GM13977 (cell line): ENCODE measurements at regions not wholly inside any gene's neighbourhood (a gene's known extent, or its start where the extent isn't known, plus 50 kb on each side); places are given as distances from the start of the nearest gene placed in this dataset.
"Not testable (repeated sequence)": the region's sequence is repeated elsewhere in the genome, so short reads cannot be mapped to it uniquely, and the experiment has no call there.

Experiments
- DNase-seq: peaks from one replicate; pipeline ENCODE4 v3.0.0; 2012; ENCODE audit warnings: low spot score
- CTCF ChIP-seq: IDR thresholded peaks from 2 replicates; pipeline ENCODE4 v1.5.1; 2012; ENCODE audit warnings: mild to moderate bottlenecking, control low read depth; ENCODE audit not compliant: insufficient read depth; ENCODE audit errors: extremely low read depth, missing control alignments
- in situ Hi-C: fragments of 300-500 bp; cut with MboI; formaldehyde crosslinking; loops from one replicate; pipeline ENCODE4 v1.12.0; 2022; ENCODE audit warnings: low sequenced_read_pairs, low pct_unique_long_range_greater_than_20kb, mixed read lengths, inconsistent platforms; ENCODE audit not compliant: unreplicated experiment

GRCh38 chr18:43961722-43962121 is 684.4 kb upstream of the SYT4 start:
- TF ChIP-seq CTCF = no peak
- in situ Hi-C loops = no loop called here
- no peak for DNase-seq

GRCh38 chr18:43964666-43965065 is 687.4 kb upstream of the SYT4 start:
- no peak for TF ChIP-seq CTCF
- no peak for DNase-seq

GRCh38 chr18:43965691-43966090 is 688.4 kb upstream of the SYT4 start:
- in situ Hi-C loops = no loop called here
- TF ChIP-seq CTCF = no peak
- DNase-seq = no peak

More at GRCh38 chr18:43964666-43965065, 687.4 kb upstream of the SYT4 start:
- in situ Hi-C loops = no loop called here

GRCh38 chr18:43970656-43971055 is 693.4 kb upstream of the SYT4 start:
- TF ChIP-seq CTCF = no peak
- in situ Hi-C loops = no loop called here
- DNase-seq = no peak

GRCh38 chr18:43978174-43978573 is 700.9 kb upstream of the SYT4 start:
- in situ Hi-C loops = no loop called here
- TF ChIP-seq CTCF = no peak
- no peak for DNase-seq

- no peak for TF ChIP-seq CTCF
- no peak for DNase-seq
- in situ Hi-C loops = no loop called here
These were observed 698.1 kb upstream of the SETBP1 start for GRCh38 chr18:43982582-43982981.

GRCh38 chr18:43987061-43987460 is 693.6 kb upstream of the SETBP1 start:
- in situ Hi-C loops, DNase-seq: not testable (repeated sequence)

- no peak for DNase-seq
- TF ChIP-seq CTCF = no peak
- in situ Hi-C loops = no loop called here
These were observed 687.9 kb upstream of the SETBP1 start for GRCh38 chr18:43992741-43993140.
